Renal cortex interstitium (tissue), 11 donors: ENCODE measurements at regions not wholly inside any gene's neighbourhood (a gene's known extent, or its start where the extent isn't known, plus 50 kb on each side); places are given as distances from the start of the nearest gene placed in this dataset.

Source experiments
- DNase-seq, 11 donors: peaks; one replicate each; pipeline ENCODE4 v3.0.0-alpha.2; 2013; ENCODE audit warnings: low read depth in 9 of 11, low spot score in 4 of 11; ENCODE audit errors: extremely low read depth in 1 of 11

DNA sequence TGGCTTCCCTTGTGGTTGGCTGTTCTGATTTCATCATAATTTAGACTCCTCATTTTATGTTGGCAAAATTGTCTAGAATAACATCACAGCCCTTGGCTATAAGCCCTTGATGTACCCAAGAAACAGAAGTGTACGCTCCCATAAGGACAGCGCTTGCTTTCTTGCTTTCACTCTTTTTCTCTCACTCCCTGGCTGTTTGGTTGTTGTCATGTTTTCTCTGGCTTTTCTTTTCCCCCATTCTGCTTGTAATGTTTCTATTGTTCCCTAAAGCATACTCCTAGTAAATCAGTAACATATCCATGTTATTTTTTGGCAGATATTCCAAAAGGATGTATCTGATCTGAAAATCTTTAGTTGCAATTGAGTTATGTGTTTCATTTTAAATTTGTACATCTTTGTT lies 530.5 kb downstream of the NOVA1 start:
- no peak for DNase-seq

DNA sequence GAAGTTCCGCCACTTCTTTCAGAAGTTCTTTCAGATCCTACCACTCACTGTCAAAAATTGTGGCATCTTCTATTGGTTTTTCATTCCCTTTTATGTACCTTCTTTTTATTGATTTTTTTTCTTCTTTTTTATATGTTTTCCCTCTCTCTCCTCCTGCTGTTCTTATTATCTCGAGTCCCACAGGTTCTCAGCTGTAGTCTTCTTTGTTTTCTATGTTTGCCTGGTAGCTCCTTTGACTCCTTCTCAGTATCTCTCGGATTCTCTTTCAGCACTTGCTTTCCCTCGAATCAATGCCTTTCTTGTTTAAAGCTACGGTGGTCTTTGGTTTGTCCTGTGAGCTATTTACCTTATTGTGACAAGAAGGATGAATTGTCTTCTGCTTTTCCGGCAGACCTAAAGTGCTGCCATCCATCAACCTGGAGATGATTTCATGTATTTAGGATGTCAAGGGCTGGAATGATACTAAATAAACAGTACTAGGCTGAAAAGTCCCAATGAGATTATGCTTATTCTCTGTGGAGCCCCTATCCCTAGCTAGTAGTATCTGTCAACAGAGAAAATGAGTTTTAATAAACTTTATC lies 541.7 kb downstream of the NOVA1 start:
- no peak for DNase-seq

DNA sequence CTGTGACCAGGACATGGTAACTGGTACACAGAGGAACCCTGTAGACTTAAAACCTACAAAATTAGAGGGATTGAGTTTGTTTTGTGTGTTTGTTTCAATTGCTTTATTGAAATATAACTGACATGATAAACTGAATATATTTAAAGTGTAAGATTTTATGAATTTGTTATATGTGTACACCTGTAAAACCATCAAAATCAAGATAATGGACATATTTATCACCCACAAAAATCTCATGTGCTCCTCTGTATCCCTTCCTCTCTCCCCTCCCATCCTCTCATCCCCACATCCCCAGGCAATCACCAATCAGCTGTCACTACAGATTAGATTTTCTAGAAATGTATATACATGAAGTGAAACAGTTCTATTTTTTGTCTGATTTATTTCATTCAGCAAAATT lies 565.5 kb downstream of the NOVA1 start:
- no peak for DNase-seq

DNA sequence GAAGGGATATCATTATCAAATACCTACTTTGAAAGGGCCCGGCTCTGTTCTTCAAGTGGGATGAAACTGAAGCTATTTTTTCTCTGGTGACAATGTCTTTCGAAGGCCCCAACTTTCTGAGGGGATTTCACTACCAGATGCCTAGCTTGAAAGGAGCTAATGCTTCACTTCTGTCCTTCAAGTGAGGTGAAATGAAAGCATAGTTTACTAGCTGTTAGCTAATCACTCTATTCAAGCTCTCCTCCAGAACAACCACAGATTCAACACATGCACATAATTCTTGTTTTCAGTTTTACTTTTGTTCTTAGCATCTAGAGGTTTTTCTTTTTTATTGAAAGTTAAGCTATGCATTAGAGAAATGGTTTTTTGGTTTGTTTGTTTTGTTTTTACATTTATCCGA lies 571.4 kb downstream of the NOVA1 start:
- DNase-seq = no peak

DNA sequence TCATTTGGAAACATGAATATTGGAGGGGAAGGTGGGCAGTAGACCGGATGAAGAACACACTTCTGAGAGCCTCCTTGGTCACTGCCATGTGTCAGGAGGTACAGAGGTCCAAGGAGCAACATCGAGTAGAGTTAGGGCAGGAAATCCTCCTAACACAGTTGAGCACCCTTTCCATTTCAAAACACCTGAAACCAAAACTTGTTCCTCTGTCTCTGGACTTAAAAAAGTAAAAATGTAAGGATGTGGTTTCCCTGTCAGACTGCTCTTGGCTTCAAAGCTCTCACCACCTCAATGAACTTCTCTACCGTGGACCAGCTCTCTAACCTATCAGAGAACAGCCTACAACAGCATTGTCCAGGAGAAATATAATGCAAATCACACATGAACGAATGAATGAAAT lies 573.9 kb downstream of the NOVA1 start:
- no peak for DNase-seq

DNA sequence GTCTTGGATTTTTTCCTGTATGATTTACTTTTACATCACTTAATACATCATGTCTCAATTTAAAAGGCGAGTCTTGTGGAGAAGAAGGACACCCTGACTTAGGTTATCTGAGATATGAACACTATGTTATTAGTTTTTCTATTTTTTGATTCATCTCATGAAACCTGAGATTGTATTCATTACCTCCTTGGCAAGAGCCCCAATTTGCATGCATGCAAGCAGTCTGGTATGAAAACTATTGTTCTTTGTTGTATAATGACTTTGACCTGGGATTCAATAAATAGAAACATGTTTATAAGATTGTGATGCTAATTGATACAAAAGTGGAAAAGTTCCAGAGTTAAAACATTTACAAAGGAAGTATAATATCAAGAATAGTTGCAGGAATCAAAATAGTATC lies 576.1 kb downstream of the NOVA1 start:
- DNase-seq = no peak

DNA sequence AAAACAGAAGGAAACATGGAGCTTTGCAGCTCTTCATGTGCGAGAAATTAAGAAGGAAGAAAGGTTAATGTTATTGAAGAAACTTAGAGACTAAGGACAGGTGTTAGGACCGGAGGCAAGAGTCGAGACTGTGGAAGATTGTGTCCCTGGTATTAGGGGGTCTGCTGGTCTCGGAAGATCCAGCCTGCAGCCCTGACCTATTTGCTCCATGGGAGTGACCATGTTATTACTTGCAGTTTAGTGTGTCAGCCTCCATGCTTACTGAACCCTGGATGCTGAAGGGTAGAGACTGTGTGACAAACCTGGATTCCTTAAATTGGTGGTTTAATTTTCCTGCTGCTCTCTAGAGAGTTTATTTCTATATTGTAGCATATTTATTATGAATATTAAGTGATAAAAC lies 580.6 kb downstream of the NOVA1 start:
- DNase-seq = peak in 2 of 11 donors; percentile 0 to 4

DNA sequence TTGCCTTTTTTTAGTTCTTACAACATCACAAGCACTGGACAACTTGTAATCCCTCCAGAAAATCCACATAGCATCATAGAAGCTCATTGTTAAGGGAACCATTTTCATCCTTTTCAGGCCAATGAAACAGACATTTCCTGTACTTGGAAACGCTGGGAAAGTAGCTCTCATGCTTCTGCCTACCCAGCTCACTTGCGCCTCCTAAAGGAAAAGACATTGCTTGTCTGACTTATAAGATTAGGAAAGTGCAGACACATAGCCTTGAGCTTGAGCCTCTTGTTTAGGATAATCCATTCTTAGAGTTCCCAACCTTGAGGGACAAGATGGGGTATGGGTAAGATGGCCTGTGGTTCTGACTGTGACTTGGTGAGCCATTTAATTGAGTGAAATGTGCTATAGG lies 589.5 kb downstream of the NOVA1 start:
- DNase-seq = no peak

DNA sequence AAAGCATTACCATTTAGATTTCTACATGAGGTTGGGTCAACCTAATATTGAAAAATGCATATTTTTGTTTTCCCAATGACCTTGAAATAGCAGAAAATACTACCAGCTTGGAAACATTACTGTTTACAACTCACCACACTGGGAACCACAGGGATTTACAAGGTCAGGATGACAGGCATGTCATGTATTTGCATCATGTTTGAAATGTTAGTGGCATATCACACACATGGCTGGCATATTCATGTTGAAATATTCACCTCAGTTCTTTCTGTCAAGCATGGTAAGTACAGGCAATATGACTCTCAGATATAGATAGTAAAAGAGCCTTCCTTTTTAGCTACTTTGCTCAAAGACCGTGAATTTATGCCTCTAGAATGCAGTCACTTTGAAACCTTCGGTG lies 593.5 kb downstream of the NOVA1 start:
- no peak for DNase-seq

DNA sequence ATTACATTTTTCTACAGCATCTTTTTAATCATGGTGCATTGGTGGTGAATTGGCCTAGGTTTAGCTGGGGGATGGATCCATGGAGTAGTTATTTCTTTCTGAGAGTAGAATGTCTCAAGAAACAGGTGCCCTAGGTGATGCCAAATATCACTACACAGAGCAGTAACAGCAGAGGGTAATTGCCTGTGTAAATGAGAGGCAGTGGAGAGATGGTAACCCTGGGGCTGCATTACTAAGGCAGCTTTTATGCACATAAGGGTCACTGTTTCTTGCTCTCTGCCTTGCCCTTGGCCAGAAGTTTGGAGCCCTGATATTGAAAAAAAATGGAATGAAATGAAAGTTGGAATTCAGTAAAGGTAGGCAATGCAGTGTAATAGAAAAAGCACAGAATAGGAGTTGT lies 604.0 kb downstream of the NOVA1 start:
- DNase-seq = no peak

DNA sequence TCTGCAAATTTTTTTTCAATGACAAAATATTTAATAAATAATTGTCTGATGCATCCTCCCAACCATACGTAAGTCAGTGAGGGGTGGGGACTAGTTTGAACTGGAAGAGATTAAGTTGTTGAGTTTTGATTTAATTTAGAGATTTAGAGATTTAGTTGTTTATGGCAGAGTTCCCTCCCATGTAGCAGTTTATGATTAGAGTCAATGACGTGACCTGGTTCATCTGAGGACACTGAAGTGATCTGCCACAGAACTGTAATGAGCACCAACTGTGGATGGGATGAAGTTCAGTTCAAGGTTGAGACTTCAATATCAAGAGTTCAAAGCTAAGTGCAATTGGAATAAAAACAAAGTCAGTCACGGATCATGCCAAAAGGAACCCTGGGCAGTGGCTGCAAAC lies 609.3 kb downstream of the NOVA1 start:
- no peak for DNase-seq

DNA sequence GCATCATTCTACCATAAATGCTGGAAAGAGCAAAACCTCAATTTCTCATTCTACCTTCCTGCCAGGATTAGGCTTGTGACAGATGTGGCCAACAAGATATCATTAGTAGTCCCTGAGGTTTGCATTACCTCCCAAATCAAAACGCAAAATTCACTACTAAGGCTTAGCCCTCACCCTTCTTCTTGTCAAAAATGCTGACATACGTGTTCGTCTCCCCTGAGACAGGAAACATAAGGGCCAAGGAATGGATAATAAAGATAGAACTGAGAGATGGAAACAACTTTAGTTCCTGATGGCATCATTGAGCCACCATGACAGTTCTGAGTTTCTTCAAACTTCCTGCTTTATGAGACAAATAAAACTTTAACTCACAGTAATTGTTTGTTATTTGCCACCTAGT lies 642.1 kb downstream of the NOVA1 start:
- no peak for DNase-seq

DNA sequence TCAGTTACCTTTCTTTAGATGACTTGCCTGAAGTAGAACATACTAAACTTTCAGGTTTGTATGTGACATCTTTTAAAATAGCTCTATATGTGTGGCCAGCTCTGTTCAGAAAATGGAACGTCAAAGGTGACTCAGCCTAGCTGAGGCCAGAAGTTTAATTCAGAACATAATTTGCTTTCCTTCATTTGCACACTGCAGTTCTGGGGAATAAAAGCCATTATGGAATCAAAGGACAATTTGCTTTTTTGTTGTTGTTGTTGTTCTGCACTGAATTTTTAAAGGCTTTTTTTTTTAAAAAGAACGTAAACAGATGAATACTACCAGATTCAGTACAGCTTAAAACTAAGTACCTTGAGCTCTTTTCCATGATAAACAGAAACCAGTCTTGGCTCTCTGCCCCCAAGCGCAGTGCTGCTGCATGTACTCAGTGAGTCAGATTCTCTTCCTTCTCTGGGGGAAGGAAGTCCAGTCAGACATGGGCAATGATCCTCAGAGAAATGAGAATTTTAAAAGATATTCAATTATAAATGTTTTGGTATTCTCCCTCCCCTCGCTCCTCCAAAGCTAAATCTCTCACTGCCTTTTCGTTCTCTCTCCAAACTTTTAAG lies 644.2 kb downstream of the NOVA1 start:
- no peak for DNase-seq

DNA sequence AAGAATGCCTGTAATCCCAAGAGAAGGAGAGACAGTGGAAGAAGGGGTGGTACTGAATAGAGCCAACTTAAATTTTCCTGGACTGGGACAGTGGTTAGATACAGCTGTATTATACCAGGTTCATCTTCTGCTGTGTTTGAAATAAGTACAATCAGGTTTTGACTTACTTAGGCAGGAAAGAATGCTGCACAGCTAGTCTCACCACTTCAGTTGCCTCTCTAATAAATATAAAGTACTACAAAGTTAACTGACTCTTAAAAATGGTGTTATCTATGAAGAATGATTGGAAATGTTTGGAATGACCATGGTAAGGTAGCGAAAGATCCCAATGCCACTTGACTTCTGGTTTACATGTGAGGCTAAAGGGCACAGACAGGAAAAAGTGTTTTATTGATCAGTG lies 652.1 kb downstream of the NOVA1 start:
- DNase-seq = no peak

DNA sequence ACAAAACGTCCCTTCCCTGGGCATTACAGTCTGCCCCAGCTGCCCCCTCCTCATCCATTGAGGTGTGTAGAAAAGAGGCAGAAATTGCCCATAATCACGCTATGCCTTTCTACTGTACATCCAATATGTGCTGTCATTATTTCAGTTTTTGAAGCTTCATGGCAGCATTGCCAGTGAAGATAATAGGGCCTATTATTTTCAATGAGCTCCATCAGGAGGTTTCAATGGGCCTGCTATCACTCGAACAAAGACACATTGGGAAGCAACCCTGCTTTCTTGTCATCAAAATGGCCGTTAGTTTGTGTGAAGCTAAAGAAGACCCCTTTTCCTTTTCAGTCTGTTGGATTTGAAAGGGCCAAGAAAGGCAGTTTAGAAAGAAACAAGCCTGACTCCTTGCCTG lies 653.8 kb downstream of the NOVA1 start:
- DNase-seq = no peak

DNA sequence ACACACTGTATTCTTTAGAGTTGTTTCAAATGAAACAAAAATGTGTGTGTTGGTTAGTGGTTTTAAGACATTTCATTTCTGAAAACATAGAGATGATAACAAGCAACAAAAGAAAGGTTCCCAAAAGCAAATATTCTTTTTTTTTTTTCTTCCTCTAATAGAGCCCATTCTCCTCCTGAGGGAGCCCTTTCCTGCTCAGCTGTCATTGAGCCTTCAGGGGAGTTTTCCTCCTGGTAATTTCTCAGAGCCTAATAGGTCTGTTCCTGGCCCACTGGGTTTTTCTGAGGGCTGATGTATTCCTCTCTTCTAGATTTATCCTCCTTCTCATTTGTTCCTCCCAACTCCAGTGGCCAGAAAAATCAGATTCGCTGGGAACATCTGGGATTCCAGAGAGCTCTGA lies 654.5 kb downstream of the NOVA1 start:
- DNase-seq = no peak

DNA sequence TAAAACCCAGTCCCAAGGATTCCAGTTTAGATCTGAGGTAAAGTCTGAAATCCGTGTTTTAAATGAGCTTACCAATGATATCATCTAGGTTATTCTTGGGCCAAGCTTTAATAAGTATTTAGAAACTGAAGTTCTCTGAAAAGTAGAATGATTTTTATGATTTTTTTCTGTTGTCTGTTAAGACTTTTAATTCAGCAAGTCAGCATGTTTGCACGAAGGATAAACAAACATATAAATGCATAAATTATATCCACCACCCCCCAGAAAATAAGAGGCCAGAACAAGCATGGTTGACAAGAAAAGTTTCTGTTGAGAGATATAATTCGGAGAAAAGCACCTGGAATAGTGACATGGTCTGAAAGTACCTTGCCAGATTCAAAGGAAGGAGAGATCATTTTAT lies 655.7 kb downstream of the NOVA1 start:
- no peak for DNase-seq

DNA sequence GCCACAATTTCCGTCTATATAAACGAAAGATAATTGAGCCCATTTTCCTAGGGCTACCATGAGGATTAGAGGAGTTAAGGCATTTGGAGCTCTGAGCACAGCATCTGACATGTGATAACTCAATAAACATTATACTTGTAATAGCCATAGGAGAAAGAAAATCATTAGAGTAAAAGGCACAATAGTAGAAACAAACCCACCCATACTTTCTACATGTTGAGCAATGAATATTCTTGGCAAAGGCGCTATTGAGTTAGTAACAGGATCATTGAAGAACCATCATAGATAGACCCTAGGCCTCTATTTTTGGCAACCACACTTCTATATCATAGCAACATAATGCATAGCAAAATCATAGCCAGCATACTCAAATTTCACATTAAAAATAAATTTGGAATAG lies 664.1 kb downstream of the NOVA1 start:
- DNase-seq = no peak

DNA sequence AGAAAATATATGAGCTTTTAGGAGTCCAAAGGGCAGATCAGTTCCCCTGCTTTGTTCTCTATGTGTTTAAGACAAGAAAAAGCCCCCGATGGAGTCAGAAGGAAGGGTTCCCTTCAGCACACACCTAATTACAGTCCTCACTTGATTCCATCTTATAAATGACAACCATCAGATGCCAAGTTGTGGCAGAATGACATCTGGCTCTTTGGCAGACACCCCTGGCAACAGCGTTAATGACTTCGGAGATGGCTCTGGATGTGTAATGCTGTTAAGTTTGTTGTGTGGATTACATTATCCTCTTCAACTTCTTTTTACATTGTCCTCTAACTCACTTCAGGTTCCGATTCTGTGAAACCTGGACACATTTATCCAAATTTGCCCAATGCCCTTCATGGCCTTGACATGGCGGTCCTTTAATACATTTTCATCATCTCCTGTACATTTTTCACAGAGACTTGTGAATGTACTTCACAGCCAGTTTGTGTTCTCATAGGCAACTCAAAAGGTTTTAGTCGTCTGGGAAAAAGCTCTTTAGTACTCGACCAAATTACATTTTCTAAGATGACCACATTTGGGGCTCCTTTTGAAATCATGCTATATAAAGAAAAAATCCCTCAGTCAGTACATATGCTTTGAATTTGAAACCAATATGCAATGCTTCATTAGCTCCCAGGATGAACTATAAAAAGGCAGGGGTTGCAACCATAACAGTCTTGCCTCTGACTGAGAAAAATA lies 667.8 kb downstream of the NOVA1 start:
- DNase-seq = no peak

DNA sequence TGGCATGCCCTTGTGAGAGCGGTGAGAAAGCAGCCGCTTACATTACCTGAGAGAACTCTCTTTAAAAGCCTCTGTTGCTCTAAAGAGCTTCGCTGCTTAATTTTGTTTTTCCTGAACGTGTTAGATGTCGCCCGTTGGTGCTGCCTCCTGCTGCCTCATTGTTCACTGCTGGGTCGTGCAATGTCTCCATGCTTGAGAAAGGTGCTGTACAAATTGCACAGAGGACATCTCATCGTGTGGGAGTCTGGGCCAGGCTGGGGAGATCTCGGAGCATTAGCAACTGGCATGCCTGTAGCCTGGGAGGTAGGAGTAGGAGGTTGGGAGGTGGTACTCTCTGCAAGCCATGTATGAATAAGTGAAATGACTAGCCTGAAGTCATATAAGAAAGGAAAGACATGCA lies 686.0 kb downstream of the NOVA1 start:
- DNase-seq = no peak
